ENCODE measurements at regions not wholly inside any gene's neighbourhood (a gene's known extent, or its start where the extent isn't known, plus 50 kb on each side); places are given as distances from the start of the nearest gene placed in this dataset.

DNA sequence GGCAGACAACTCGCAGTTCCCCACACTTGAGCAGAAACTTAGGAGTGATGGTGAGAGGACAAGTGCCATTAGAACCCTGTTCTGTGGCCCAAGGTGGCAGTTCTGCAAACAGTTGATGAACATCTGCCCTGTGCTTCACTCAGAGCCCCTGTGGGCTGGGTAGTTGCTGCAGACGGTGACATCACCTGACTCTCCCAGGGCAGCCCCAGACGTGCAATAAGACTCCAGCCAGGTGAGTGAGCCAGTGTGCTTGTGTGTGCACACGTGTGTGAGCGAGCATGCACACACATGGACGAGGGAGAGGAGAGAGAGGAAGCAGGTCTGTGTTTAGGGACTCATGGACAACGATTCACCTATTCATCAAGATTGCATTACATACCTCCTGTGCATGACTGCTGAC lies 136.0 kb upstream of the GLI2 start:
- Histone ChIP-seq H3K27ac (ENCODE audit: insufficient read depth, low read length) (no peak overlapping the region), H2AFZ (ENCODE audit: low read length) (no peak overlapping the region), H3K9ac (ENCODE audit: insufficient read depth, low read length) (no peak overlapping the region), H4K20me1 (ENCODE audit: control insufficient read depth, extremely low read depth, insufficient read depth, low read length) (no peaks in the 10 kb centered on the region), H3K4me2 (ENCODE audit: extremely low read depth, insufficient read depth, low read length) (no peak overlapping the region), H3K4me3 (replicated peaks in 1 of 4; ENCODE audit: control extremely low read depth in 1 of 4, insufficient read depth in 1 of 4, low read depth in 3 of 4, low read length in 4 of 4) (no peak overlapping the region), H3K9me3 (ENCODE audit: control insufficient read depth, insufficient read depth, low read depth, low read length) (no peaks in the 10 kb centered on the region), H3K4me1 (ENCODE audit: control insufficient read depth, extremely low read depth, insufficient read depth, low read length) (peaks cover 3% of the 10 kb centered on the region), H3K36me3 (ENCODE audit: control insufficient read depth, insufficient read depth, low read length) (no peaks in the 10 kb centered on the region), H3K79me2 (ENCODE audit: control insufficient read depth, insufficient read depth, low read length) (no peaks in the 10 kb centered on the region), H3K27me3 (ENCODE audit: control insufficient read depth, insufficient read depth, low read length) (peaks cover 2% of the 10 kb centered on the region)
- TF ChIP-seq, protein P1, sequence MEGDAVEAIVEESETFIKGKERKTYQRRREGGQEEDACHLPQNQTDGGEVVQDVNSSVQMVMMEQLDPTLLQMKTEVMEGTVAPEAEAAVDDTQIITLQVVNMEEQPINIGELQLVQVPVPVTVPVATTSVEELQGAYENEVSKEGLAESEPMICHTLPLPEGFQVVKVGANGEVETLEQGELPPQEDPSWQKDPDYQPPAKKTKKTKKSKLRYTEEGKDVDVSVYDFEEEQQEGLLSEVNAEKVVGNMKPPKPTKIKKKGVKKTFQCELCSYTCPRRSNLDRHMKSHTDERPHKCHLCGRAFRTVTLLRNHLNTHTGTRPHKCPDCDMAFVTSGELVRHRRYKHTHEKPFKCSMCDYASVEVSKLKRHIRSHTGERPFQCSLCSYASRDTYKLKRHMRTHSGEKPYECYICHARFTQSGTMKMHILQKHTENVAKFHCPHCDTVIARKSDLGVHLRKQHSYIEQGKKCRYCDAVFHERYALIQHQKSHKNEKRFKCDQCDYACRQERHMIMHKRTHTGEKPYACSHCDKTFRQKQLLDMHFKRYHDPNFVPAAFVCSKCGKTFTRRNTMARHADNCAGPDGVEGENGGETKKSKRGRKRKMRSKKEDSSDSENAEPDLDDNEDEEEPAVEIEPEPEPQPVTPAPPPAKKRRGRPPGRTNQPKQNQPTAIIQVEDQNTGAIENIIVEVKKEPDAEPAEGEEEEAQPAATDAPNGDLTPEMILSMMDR (conservative IDR thresholded peaks at IDR 0.05 in 1 of 2, IDR thresholded peaks at IDR 0.05 in 1 of 2; ENCODE audit: low read depth in 1 of 2, low read length in 2 of 2), result no peak
- no peak for TF ChIP-seq EZH2 (IDR thresholded peaks at IDR 0.05; ENCODE audit: low read length, missing control alignments)
- DNase-seq (ENCODE audit: low read depth in 2 of 2), result no peak

DNA sequence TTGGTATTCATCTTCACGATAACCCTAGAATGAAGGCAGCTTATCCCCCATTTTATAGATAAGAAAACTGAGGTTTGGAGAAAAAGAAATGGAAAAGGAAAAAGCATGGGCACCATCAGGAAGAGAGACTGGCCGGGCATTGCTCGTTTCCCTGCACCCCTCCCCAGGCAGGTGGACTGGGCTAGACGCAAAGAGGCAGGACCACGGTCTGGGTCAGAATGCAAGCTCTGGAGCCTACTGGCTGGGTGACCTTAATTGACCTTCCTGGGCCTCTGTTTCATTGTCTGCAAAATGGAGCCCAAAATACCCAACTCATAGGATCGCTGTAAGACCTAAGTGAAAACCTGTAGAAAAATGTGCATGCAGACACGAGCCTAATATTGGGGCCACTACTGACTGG lies 135.3 kb upstream of the GLI2 start:
- no peak for DNase-seq (ENCODE audit: low read depth in 2 of 2)
- no peak overlapping the region for H3K9ac ChIP-seq (ENCODE audit: insufficient read depth, low read length)
- no peak overlapping the region for H3K4me3 ChIP-seq (replicated peaks in 1 of 4; ENCODE audit: control extremely low read depth in 1 of 4, insufficient read depth in 1 of 4, low read depth in 3 of 4, low read length in 4 of 4)
- no peaks in the 10 kb centered on the region for H4K20me1 ChIP-seq (ENCODE audit: control insufficient read depth, extremely low read depth, insufficient read depth, low read length)
- H3K27ac ChIP-seq (ENCODE audit: insufficient read depth, low read length), result no peak overlapping the region
- H2AFZ ChIP-seq (ENCODE audit: low read length), result no peak overlapping the region
- no peaks in the 10 kb centered on the region for H3K9me3 ChIP-seq (ENCODE audit: control insufficient read depth, insufficient read depth, low read depth, low read length)
- no peaks in the 10 kb centered on the region for H3K36me3 ChIP-seq (ENCODE audit: control insufficient read depth, insufficient read depth, low read length)
- H3K4me1 ChIP-seq (ENCODE audit: control insufficient read depth, extremely low read depth, insufficient read depth, low read length), result peaks cover 3% of the 10 kb centered on the region
- H3K4me2 ChIP-seq (ENCODE audit: extremely low read depth, insufficient read depth, low read length), result no peak overlapping the region
- peaks cover 2% of the 10 kb centered on the region for H3K27me3 ChIP-seq (ENCODE audit: control insufficient read depth, insufficient read depth, low read length)
- TF ChIP-seq, protein P1 (conservative IDR thresholded peaks at IDR 0.05 in 1 of 2, IDR thresholded peaks at IDR 0.05 in 1 of 2; ENCODE audit: low read depth in 1 of 2, low read length in 2 of 2), result no peak
- TF ChIP-seq EZH2 (IDR thresholded peaks at IDR 0.05; ENCODE audit: low read length, missing control alignments), result no peak
- no peaks in the 10 kb centered on the region for H3K79me2 ChIP-seq (ENCODE audit: control insufficient read depth, insufficient read depth, low read length)

DNA sequence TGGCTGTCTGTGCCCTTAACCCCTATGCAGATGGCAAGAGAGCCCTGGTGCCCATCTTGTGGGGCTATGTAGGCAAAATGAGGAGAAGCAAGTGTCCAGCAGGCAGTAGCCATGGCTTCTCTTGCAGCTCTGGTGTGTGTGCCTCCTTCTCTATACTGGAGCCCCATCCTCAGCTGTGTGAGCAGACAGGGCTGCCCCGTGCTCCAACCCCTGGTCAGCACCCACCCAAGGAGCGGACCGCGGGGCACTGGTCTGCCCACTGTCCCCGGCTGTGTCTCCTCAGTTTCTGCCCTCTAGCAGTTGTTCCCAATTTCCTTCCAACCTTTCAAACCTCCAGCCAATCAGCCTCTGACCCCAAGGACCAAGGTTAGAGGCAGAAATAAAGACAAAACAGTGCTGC lies 134.9 kb upstream of the GLI2 start:
- no peak overlapping the region for H3K9ac ChIP-seq (ENCODE audit: insufficient read depth, low read length)
- peaks cover 2% of the 10 kb centered on the region for H3K27me3 ChIP-seq (ENCODE audit: control insufficient read depth, insufficient read depth, low read length)
- peaks cover 3% of the 10 kb centered on the region for H3K4me1 ChIP-seq (ENCODE audit: control insufficient read depth, extremely low read depth, insufficient read depth, low read length)
- no peaks in the 10 kb centered on the region for H3K36me3 ChIP-seq (ENCODE audit: control insufficient read depth, insufficient read depth, low read length)
- H4K20me1 ChIP-seq (ENCODE audit: control insufficient read depth, extremely low read depth, insufficient read depth, low read length), result no peaks in the 10 kb centered on the region
- no peak overlapping the region for H2AFZ ChIP-seq (ENCODE audit: low read length)
- no peaks in the 10 kb centered on the region for H3K79me2 ChIP-seq (ENCODE audit: control insufficient read depth, insufficient read depth, low read length)
- TF ChIP-seq EZH2 (IDR thresholded peaks at IDR 0.05; ENCODE audit: low read length, missing control alignments), result no peak
- TF ChIP-seq, protein P1 (conservative IDR thresholded peaks at IDR 0.05 in 1 of 2, IDR thresholded peaks at IDR 0.05 in 1 of 2; ENCODE audit: low read depth in 1 of 2, low read length in 2 of 2), result no peak
- H3K9me3 ChIP-seq (ENCODE audit: control insufficient read depth, insufficient read depth, low read depth, low read length), result no peaks in the 10 kb centered on the region
- no peak for DNase-seq (ENCODE audit: low read depth in 2 of 2)
- H3K4me3 ChIP-seq (replicated peaks in 1 of 4; ENCODE audit: control extremely low read depth in 1 of 4, insufficient read depth in 1 of 4, low read depth in 3 of 4, low read length in 4 of 4), result no peak overlapping the region
- H3K27ac ChIP-seq (ENCODE audit: insufficient read depth, low read length), result no peak overlapping the region
- H3K4me2 ChIP-seq (ENCODE audit: extremely low read depth, insufficient read depth, low read length), result no peak overlapping the region
